ENCODE measurements at regions not wholly inside any gene's neighbourhood (a gene's known extent, or its start where the extent isn't known, plus 50 kb on each side); places are given as distances from the start of the nearest gene placed in this dataset.
"Not testable (repeated sequence)": the region's sequence is repeated elsewhere in the genome, so short reads cannot be mapped to it uniquely, and the experiment has no call there.

DNA sequence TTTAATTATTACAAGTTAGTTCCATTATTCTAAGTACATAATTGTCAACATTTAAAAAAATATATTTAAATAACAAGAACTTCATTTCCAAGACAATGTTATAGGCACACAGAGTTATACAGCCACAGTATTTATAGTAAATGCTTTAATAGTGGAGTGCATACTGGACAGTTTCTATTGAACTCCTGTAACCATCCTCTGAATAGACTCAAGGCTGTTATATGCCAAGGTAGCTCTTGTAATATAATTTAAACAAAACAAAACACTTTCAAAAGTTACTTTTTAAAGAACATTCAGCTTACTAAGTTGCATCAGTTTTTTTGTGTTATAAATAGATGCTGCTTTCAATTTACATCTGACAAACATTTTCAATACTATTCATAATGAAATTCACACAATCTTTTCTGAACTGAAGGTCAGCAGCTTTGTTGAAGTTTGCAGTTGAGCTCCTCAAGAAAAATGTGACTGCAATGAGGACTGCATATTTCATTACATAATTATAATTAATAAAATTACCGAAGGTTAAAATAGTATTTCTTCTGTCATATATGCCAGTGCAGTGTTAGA lies 549.9 kb upstream of the CYLC2 start:
- Histone ChIP-seq H3K36me3 (replicated peaks in 1 of 2; ENCODE audit: control extremely low read depth in 1 of 2, control insufficient read depth in 1 of 2, extremely low read depth in 1 of 2, insufficient read depth in 2 of 2, low read length in 1 of 2) (no peaks in the 10 kb centered on the region), H3K27me3 (replicated peaks in 1 of 4; ENCODE audit: control extremely low read depth in 1 of 4, control insufficient read depth in 3 of 4, insufficient read depth in 4 of 4, low read length in 3 of 4) (no peaks in the 10 kb centered on the region), H4K20me1 (ENCODE audit: control insufficient read depth, insufficient read depth, low read length, poor library complexity, severe bottlenecking) (no peaks in the 10 kb centered on the region), H3K79me2 (ENCODE audit: control insufficient read depth, insufficient read depth, low read length) (no peaks in the 10 kb centered on the region), H3K4me1 (ENCODE audit: control insufficient read depth in 2 of 2, insufficient read depth in 2 of 2, low read length in 2 of 2) (no peaks in the 10 kb centered on the region), H3K4me3 (ENCODE audit: control extremely low read depth in 1 of 5, extremely low read depth in 1 of 5, insufficient read depth in 1 of 5, low read depth in 2 of 5, low read length in 4 of 5) (no peak overlapping the region), H3K4me2 (replicated peaks; ENCODE audit: low read depth, low read length, poor library complexity, severe bottlenecking) (no peak overlapping the region), H3K9me3 (ENCODE audit: control extremely low read depth in 1 of 3, control insufficient read depth in 2 of 3, insufficient read depth in 1 of 3, low read length in 2 of 3) (peaks cover 0 to 5% (median 0%) of the 10 kb centered on the region in 3 donors), H2AFZ (ENCODE audit: insufficient read depth, low read depth, low read length, poor library complexity, severe bottlenecking) (no peak overlapping the region), H3K9ac (ENCODE audit: low read length) (no peak overlapping the region), H3K27ac (ENCODE audit: low read length in 2 of 2) (no peak overlapping the region)
- Mint-ChIP-seq H3K4me3 (no peak overlapping the region), H3K9me3 (ENCODE audit: insufficient read depth) (peaks cover 2% of the 10 kb centered on the region), H3K27me3 (no peaks in the 10 kb centered on the region), H3K27ac (no peak overlapping the region), H3K4me1 (no peaks in the 10 kb centered on the region)
- ChIA-PET POLR2A (no interaction called here), CTCF (no interaction called here)
- TF ChIP-seq EZH2 (IDR thresholded peaks at IDR 0.05; ENCODE audit: borderline replicate concordance, insufficient read depth, low read depth, low read length, poor library complexity, severe bottlenecking) = no peak
- TF ChIP-seq, protein P1, sequence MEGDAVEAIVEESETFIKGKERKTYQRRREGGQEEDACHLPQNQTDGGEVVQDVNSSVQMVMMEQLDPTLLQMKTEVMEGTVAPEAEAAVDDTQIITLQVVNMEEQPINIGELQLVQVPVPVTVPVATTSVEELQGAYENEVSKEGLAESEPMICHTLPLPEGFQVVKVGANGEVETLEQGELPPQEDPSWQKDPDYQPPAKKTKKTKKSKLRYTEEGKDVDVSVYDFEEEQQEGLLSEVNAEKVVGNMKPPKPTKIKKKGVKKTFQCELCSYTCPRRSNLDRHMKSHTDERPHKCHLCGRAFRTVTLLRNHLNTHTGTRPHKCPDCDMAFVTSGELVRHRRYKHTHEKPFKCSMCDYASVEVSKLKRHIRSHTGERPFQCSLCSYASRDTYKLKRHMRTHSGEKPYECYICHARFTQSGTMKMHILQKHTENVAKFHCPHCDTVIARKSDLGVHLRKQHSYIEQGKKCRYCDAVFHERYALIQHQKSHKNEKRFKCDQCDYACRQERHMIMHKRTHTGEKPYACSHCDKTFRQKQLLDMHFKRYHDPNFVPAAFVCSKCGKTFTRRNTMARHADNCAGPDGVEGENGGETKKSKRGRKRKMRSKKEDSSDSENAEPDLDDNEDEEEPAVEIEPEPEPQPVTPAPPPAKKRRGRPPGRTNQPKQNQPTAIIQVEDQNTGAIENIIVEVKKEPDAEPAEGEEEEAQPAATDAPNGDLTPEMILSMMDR (IDR thresholded peaks at IDR 0.05) = no peak
- DNase-seq = no peak
- ATAC-seq (ENCODE audit: low read depth) = no peak
- WGBS (ENCODE audit: insufficient coverage) = no CpG with 5 or more reads among the region's 1 CpG
- intact Hi-C loops (cut with micrococcal nuclease) = no loop called here

DNA sequence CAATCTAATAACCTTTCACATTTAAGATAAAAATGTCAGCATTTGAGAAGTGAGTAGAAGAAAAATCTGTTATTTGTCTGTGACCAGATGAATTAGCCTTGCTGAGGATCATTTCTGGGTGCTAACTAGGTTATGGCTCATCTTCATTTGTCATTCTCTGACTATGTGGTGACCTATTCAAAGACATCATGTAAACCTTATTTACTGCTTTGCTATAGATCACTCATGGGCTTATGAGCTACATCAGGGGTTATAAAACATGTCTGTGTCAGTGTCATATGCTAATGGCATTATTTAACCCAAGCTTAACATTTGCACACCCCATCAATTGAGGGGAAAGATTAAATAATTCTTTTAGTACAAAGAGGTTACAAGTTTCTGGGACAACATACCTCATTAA lies 555.5 kb upstream of the CYLC2 start:
- ChIA-PET POLR2A (no interaction called here), CTCF (no interaction called here)
- no peak overlapping the region for H3K4me3 ChIP-seq (ENCODE audit: control extremely low read depth in 1 of 5, extremely low read depth in 1 of 5, insufficient read depth in 1 of 5, low read depth in 2 of 5, low read length in 4 of 5)
- no peaks in the 10 kb centered on the region for H3K9me3 ChIP-seq (ENCODE audit: control extremely low read depth in 1 of 3, control insufficient read depth in 2 of 3, insufficient read depth in 1 of 3, low read length in 2 of 3)
- no peak overlapping the region for H3K4me2 ChIP-seq (replicated peaks; ENCODE audit: low read depth, low read length, poor library complexity, severe bottlenecking)
- H3K27me3 ChIP-seq (replicated peaks in 1 of 4; ENCODE audit: control extremely low read depth in 1 of 4, control insufficient read depth in 3 of 4, insufficient read depth in 4 of 4, low read length in 3 of 4) = no peaks in the 10 kb centered on the region
- H3K36me3 ChIP-seq (replicated peaks in 1 of 2; ENCODE audit: control extremely low read depth in 1 of 2, control insufficient read depth in 1 of 2, extremely low read depth in 1 of 2, insufficient read depth in 2 of 2, low read length in 1 of 2) = no peaks in the 10 kb centered on the region
- no peaks in the 10 kb centered on the region for H3K4me1 ChIP-seq (ENCODE audit: control insufficient read depth in 2 of 2, insufficient read depth in 2 of 2, low read length in 2 of 2)
- H2AFZ ChIP-seq (ENCODE audit: insufficient read depth, low read depth, low read length, poor library complexity, severe bottlenecking) = no peak overlapping the region
- H3K27ac Mint-ChIP-seq = no peak overlapping the region
- no peak overlapping the region for H3K27ac ChIP-seq (ENCODE audit: low read length in 2 of 2)
- TF ChIP-seq, protein P1 (IDR thresholded peaks at IDR 0.05) = no peak
- TF ChIP-seq EZH2 (IDR thresholded peaks at IDR 0.05; ENCODE audit: borderline replicate concordance, insufficient read depth, low read depth, low read length, poor library complexity, severe bottlenecking) = no peak
- ATAC-seq (ENCODE audit: low read depth) (no peak), DNase-seq (no peak)
- intact Hi-C loops (cut with micrococcal nuclease) = no loop called here
- H3K27me3 Mint-ChIP-seq = no peaks in the 10 kb centered on the region
- no peak overlapping the region for H3K4me3 Mint-ChIP-seq
- H3K79me2 ChIP-seq (ENCODE audit: control insufficient read depth, insufficient read depth, low read length) = no peaks in the 10 kb centered on the region
- peaks cover 2% of the 10 kb centered on the region for H3K9me3 Mint-ChIP-seq (ENCODE audit: insufficient read depth)
- H3K9ac ChIP-seq (ENCODE audit: low read length) = no peak overlapping the region
- no peaks in the 10 kb centered on the region for H3K4me1 Mint-ChIP-seq
- no peaks in the 10 kb centered on the region for H4K20me1 ChIP-seq (ENCODE audit: control insufficient read depth, insufficient read depth, low read length, poor library complexity, severe bottlenecking)

DNA sequence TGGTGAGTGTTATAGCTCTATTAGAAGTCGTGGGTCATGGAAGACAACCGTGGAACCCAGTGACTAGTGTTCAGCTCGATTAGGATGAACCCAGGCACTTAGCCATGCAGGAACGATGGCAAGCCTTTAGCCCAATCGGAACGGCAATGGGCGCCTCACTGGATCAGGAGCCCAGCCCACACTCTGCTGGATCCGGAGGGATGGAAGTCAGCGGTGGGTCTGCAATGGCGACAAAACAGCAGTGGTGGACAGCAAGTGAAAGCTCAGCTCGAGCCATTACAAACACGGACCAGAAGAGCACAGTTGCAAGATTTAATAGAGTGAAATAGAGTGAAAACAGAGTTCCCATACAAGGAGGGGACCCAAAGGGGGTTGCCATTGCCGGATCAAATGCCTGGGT lies 558.5 kb upstream of the CYLC2 start:
- H3K27me3 Mint-ChIP-seq; H4K20me1 ChIP-seq (ENCODE audit: control insufficient read depth, insufficient read depth, low read length, poor library complexity, severe bottlenecking); H3K4me3 Mint-ChIP-seq; ATAC-seq (ENCODE audit: low read depth); H3K27ac Mint-ChIP-seq; H3K9me3 ChIP-seq (ENCODE audit: control extremely low read depth in 1 of 3, control insufficient read depth in 2 of 3, insufficient read depth in 1 of 3, low read length in 2 of 3); CTCF ChIA-PET; H3K4me1 Mint-ChIP-seq; H3K27ac ChIP-seq (ENCODE audit: low read length in 2 of 2); H3K79me2 ChIP-seq (ENCODE audit: control insufficient read depth, insufficient read depth, low read length); H2AFZ ChIP-seq (ENCODE audit: insufficient read depth, low read depth, low read length, poor library complexity, severe bottlenecking); H3K27me3 ChIP-seq (replicated peaks in 1 of 4; ENCODE audit: control extremely low read depth in 1 of 4, control insufficient read depth in 3 of 4, insufficient read depth in 4 of 4, low read length in 3 of 4); DNase-seq; H3K36me3 ChIP-seq (replicated peaks in 1 of 2; ENCODE audit: control extremely low read depth in 1 of 2, control insufficient read depth in 1 of 2, extremely low read depth in 1 of 2, insufficient read depth in 2 of 2, low read length in 1 of 2); intact Hi-C loops (cut with micrococcal nuclease); H3K9ac ChIP-seq (ENCODE audit: low read length); POLR2A ChIA-PET; H3K9me3 Mint-ChIP-seq (ENCODE audit: insufficient read depth); H3K4me3 ChIP-seq (ENCODE audit: control extremely low read depth in 1 of 5, extremely low read depth in 1 of 5, insufficient read depth in 1 of 5, low read depth in 2 of 5, low read length in 4 of 5); H3K4me1 ChIP-seq (ENCODE audit: control insufficient read depth in 2 of 2, insufficient read depth in 2 of 2, low read length in 2 of 2); H3K4me2 ChIP-seq (replicated peaks; ENCODE audit: low read depth, low read length, poor library complexity, severe bottlenecking): not testable (repeated sequence)
- WGBS (ENCODE audit: insufficient coverage) = 81% methylated on average over 13 of the region's 13 CpGs

All from B cell (primary cell).